Calu3 (cell line): ENCODE measurements at regions not wholly inside any gene's neighbourhood (a gene's known extent, or its start where the extent isn't known, plus 50 kb on each side); places are given as distances from the start of the nearest gene placed in this dataset.

ENCODE experiments used
- BruUV-seq: library from RNA; stranded (reverse); fragments of 400-500 nt; replicated peaks from 2 replicates; lab custom pipeline; 2021; lab: Mats Ljungman, UMichigan
- CTCF ChIA-PET: fragments of 300-600 bp; sonication (Branson Sonifier 250); formaldehyde crosslinking; loops from one replicate; lab custom pipeline; 2022; ENCODE audit warnings: antibody characterized with exemption; lab: Charles Lee
- DNase-seq: peaks from one replicate; pipeline ENCODE4 v3.0.0; 2022
- H3K27ac Mint-ChIP-seq: one replicate; pipeline ENCODE4 v1.8.0; 2022; ENCODE audit warnings: mixed read lengths; ENCODE audit not compliant: unreplicated experiment
- H3K27me3 Mint-ChIP-seq: one replicate; pipeline ENCODE4 v1.8.0; 2022; ENCODE audit warnings: mixed read lengths; ENCODE audit not compliant: unreplicated experiment
- H3K36me3 Mint-ChIP-seq: one replicate; pipeline ENCODE4 v1.8.0; 2022; ENCODE audit warnings: mild to moderate bottlenecking, moderate library complexity, mixed read lengths; ENCODE audit not compliant: insufficient read depth, unreplicated experiment
- H3K4me1 Mint-ChIP-seq: one replicate; pipeline ENCODE4 v1.8.0; 2022; ENCODE audit warnings: mild to moderate bottlenecking, low read depth, mixed read lengths; ENCODE audit not compliant: unreplicated experiment
- H3K4me3 Mint-ChIP-seq: one replicate; pipeline ENCODE4 v1.8.0; 2022; ENCODE audit warnings: mild to moderate bottlenecking, low read depth, moderate library complexity, mixed read lengths; ENCODE audit not compliant: unreplicated experiment
- H3K9me3 Mint-ChIP-seq: one replicate; pipeline ENCODE4 v1.8.0; 2022; ENCODE audit warnings: low read depth, mixed read lengths; ENCODE audit not compliant: unreplicated experiment
- CTCF ChIP-seq: fragments of 200-600 bp; IDR thresholded peaks from one replicate; pipeline ENCODE4 v1.8.0; 2022; ENCODE audit warnings: antibody characterized with exemption; ENCODE audit not compliant: unreplicated experiment
- intact Hi-C: fragments of 100-400 bp; cut with micrococcal nuclease; formaldehyde crosslinking; loops from one replicate; pipeline ENCODE4 v1.10.0; 2022; ENCODE audit not compliant: unreplicated experiment

- DNase-seq: no peak
- BruUV-seq: no TSS peak
- Mint-ChIP-seq H3K4me3 (no peak overlapping the region), H3K36me3 (no peaks in the 10 kb centered on the region), H3K9me3 (no peaks in the 10 kb centered on the region), H3K27me3 (no peaks in the 10 kb centered on the region), H3K4me1 (no peaks in the 10 kb centered on the region), H3K27ac (no peak overlapping the region)
- intact Hi-C loops: loop anchor here (2.0 kb wide), 1 partner anchor 1826 kb away; no protein-coding TSS in a partner anchor
- CTCF ChIA-PET: interaction anchor here (0.7 kb wide), 1 partner anchor 447 kb away, joined by 3 read pairs; no protein-coding TSS in a partner anchor
- TF ChIP-seq CTCF: no peak
Observed at GRCh38 chr2:155368934-155369333, 670.4 kb downstream of the KCNJ3 start.

DNA sequence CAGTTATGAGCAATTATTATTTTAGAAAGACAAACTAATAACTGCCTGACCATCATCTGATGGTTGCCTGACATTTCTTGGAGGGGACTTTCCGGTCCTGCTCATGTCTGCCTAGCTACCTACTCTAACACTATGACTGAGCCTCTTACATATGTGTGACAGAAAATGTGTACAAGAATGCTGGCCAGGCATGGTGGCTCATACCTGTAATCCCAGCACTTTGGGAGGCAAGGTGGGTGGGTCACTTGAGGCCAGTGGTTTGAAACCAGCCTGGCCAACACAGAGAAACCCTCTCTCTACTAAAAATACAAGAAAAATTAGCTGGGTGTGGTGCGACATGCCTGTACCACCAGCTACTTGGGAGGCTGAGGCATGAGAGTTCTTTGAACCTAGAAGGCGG lies 666.3 kb downstream of the KCNJ3 start:
- H3K27me3 Mint-ChIP-seq: no peaks in the 10 kb centered on the region
- CTCF ChIA-PET: no interaction called here
- no peak overlapping the region for H3K27ac Mint-ChIP-seq
- intact Hi-C loops: no loop called here
- no peak for DNase-seq
- no TSS peak for BruUV-seq
- no peak overlapping the region for H3K4me3 Mint-ChIP-seq
- no peaks in the 10 kb centered on the region for H3K9me3 Mint-ChIP-seq
- no peaks in the 10 kb centered on the region for H3K4me1 Mint-ChIP-seq
- H3K36me3 Mint-ChIP-seq: no peaks in the 10 kb centered on the region
- TF ChIP-seq CTCF: no peak

- Mint-ChIP-seq H3K36me3 (no peaks in the 10 kb centered on the region), H3K27ac (no peak overlapping the region), H3K9me3 (no peaks in the 10 kb centered on the region), H3K4me1 (no peaks in the 10 kb centered on the region), H3K4me3 (no peak overlapping the region), H3K27me3 (no peaks in the 10 kb centered on the region)
- no peak for TF ChIP-seq CTCF
- intact Hi-C loops: no loop called here
- no TSS peak for BruUV-seq
- CTCF ChIA-PET: no interaction called here
- DNase-seq: no peak
Observed at GRCh38 chr2:155363349-155363888, 664.9 kb downstream of the KCNJ3 start.

DNA sequence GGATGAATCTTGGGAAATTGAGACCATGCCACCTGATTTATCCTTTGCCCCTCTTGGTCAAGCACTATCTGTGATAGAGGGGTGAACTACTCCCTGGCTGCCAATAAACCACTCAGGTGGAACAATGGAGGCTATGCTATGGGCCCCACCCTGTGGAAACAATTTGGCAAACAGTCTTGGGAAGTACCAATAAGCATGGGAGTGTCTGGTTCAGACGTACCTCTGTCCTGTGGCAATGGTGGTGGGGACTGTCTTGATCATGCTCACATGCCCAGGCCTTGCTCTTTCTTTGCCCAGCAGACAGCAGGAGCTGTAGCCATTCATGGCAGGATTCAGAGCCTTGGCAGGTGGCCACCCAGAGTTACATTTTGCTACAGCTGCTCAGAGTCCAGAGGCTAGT lies 658.7 kb downstream of the KCNJ3 start:
- intact Hi-C loops: no loop called here
- BruUV-seq: no TSS peak
- no peak for TF ChIP-seq CTCF
- no peak for DNase-seq
- Mint-ChIP-seq H3K4me1 (no peaks in the 10 kb centered on the region), H3K9me3 (peaks cover 5% of the 10 kb centered on the region), H3K4me3 (no peak overlapping the region), H3K36me3 (no peaks in the 10 kb centered on the region), H3K27ac (no peak overlapping the region), H3K27me3 (no peaks in the 10 kb centered on the region)
- CTCF ChIA-PET: no interaction called here
